HCT116 (cell line): ENCODE measurements at regions not wholly inside any gene's neighbourhood (a gene's known extent, or its start where the extent isn't known, plus 50 kb on each side); places are given as distances from the start of the nearest gene placed in this dataset.

Experiments
- CTCF ChIP-seq, 3 experiments: fragments of 200-600 bp in 1 of 3; sonication (generic) in 1 of 3; IDR thresholded peaks in 2 of 3; conservative IDR thresholded peaks in 1 of 3; 2 replicates each; pipeline ENCODE4 v1.5.1; 2012 to 2017; ENCODE audit warnings: low read depth in 2 of 3, low read length in 2 of 3, antibody characterized with exemption in 1 of 3, borderline replicate concordance in 1 of 3, control low read depth in 1 of 3, mild to moderate bottlenecking in 1 of 3, mixed read lengths in 1 of 3, mixed run types in 1 of 3, moderate library complexity in 1 of 3; ENCODE audit not compliant: insufficient read depth in 1 of 3
- EGR1 ChIP-seq: IDR thresholded peaks from 2 replicates; pipeline ENCODE4 v1.6.1; 2012; ENCODE audit warnings: low read depth
- EZH2 ChIP-seq: fragments of 200-600 bp; sonication (generic); IDR thresholded peaks from 2 replicates; pipeline ENCODE4 v1.6.1; 2017; ENCODE audit warnings: antibody characterized with exemption, mixed run types
- JUND ChIP-seq: IDR thresholded peaks from 2 replicates; pipeline ENCODE4 v1.6.1; 2012
- POLR2A ChIP-seq: IDR thresholded peaks from 2 replicates; pipeline ENCODE4 v1.7.0; 2011; ENCODE audit warnings: borderline replicate concordance; ENCODE audit not compliant: insufficient read depth, insufficient read length; ENCODE audit errors: extremely low read depth
- SP1 ChIP-seq: IDR thresholded peaks from 2 replicates; pipeline ENCODE4 v1.6.1; 2012; ENCODE audit warnings: low read depth

GRCh38 chr10:110404825-110405224 lies 92.9 kb upstream of the DUSP5 start:
- TF ChIP-seq CTCF (IDR thresholded peaks at IDR 0.05 in 2 of 3, conservative IDR thresholded peaks at IDR 0.05 in 1 of 3; ENCODE audit: borderline replicate concordance in 1 of 3, insufficient read depth in 1 of 3, low read depth in 2 of 3, low read length in 2 of 3) (no peak), SP1 (no peak), POLR2A (no peak), EZH2 (no peak), EGR1 (no peak), JUND (no peak)
